ENCODE measurements at regions not wholly inside any gene's neighbourhood (a gene's known extent, or its start where the extent isn't known, plus 50 kb on each side); places are given as distances from the start of the nearest gene placed in this dataset.
"Not testable (repeated sequence)": the region's sequence is repeated elsewhere in the genome, so short reads cannot be mapped to it uniquely, and the experiment has no call there.

- not testable (repeated sequence) for H3K9me1 ChIP-seq (ENCODE audit: insufficient read depth, low read length)
Observed at GRCh38 chr1:89438301-89438700, 74.4 kb downstream of the GBP6 start.

More at GRCh38 chr1:89438301-89438700, 74.4 kb downstream of the GBP6 start:
- H3K79me1 ChIP-seq (ENCODE audit: low read depth in 1 of 2, low read length in 2 of 2); H3K9me3 ChIP-seq (ENCODE audit: control insufficient read depth, insufficient read depth, low read length); in situ Hi-C loops (cut with MboI; ENCODE audit: low sequenced_read_pairs); H3K4me1 ChIP-seq (ENCODE audit: control insufficient read depth, insufficient read depth, low read length); H4K8ac ChIP-seq (ENCODE audit: low read depth in 2 of 2, low read length in 2 of 2); ATAC-seq (ENCODE audit: low read depth); H3K4me3 ChIP-seq (ENCODE audit: insufficient read depth, low read depth, low read length); POLR2A ChIA-PET (ENCODE audit: unreplicated experiment); H3K4ac ChIP-seq (ENCODE audit: low read depth, low read length); H2BK20ac ChIP-seq (ENCODE audit: low read depth, low read length); H2BK120ac ChIP-seq (ENCODE audit: low read depth, low read length); H2BK5ac ChIP-seq (ENCODE audit: low read depth, low read length, poor library complexity, severe bottlenecking); H3K14ac ChIP-seq (replicated peaks; ENCODE audit: low read depth, low read length); H3K27ac ChIP-seq (ENCODE audit: insufficient read depth, low read length); H3K36me3 ChIP-seq (ENCODE audit: control insufficient read depth, insufficient read depth, low read length); H3K56ac ChIP-seq (ENCODE audit: extremely low read depth, insufficient read depth, low read length); H2AK9ac ChIP-seq (replicated peaks; ENCODE audit: low read depth, low read length, poor library complexity); H3K27me3 ChIP-seq (ENCODE audit: control insufficient read depth, insufficient read depth, low read length); H4K91ac ChIP-seq (ENCODE audit: insufficient read depth, low read depth, low read length); H2AFZ ChIP-seq (replicated peaks; ENCODE audit: low read length, poor library complexity); DNase-seq; dilution Hi-C loops (cut with HindIII; ENCODE audit: low sequenced_read_pairs, unreplicated experiment); H3K23ac ChIP-seq (ENCODE audit: low read depth, low read length); H3K18ac ChIP-seq (ENCODE audit: low read depth, low read length); CTCF ChIA-PET; H2AK5ac ChIP-seq (ENCODE audit: low read depth, low read length); H3K4me2 ChIP-seq (ENCODE audit: low read depth, low read length); H3K9ac ChIP-seq (ENCODE audit: low read depth, low read length); BruUV-seq (replicated peaks); H2BK15ac ChIP-seq (ENCODE audit: low read depth, low read length); H4K5ac ChIP-seq (ENCODE audit: low read depth, low read length); intact Hi-C loops (cut with micrococcal nuclease); H4K20me1 ChIP-seq (ENCODE audit: insufficient read depth, low read length): not testable (repeated sequence)
- WGBS, 2 experiments (ENCODE audit: extremely low coverage in 2 of 2, insufficient read length in 1 of 2) = no CpG with 5 or more reads among the region's 5 CpGs
